PC-3 (cell line): ENCODE measurements at regions not wholly inside any gene's neighbourhood (a gene's known extent, or its start where the extent isn't known, plus 50 kb on each side); places are given as distances from the start of the nearest gene placed in this dataset.

Experiments used
- EZH2 ChIP-seq: fragments of 300-600 bp; sonication (generic); IDR thresholded peaks from one replicate; pipeline ENCODE4 v1.6.1; 2017; ENCODE audit warnings: antibody characterized with exemption, mild to moderate bottlenecking, low read length; ENCODE audit not compliant: unreplicated experiment
- EZH2phosphoT487 ChIP-seq: fragments of 300-600 bp; sonication (generic); IDR thresholded peaks from 2 replicates; pipeline ENCODE4 v1.6.1; 2018; ENCODE audit warnings: mild to moderate bottlenecking, antibody characterized with exemption, low read length, borderline replicate concordance
- TF ChIP-seq, protein P1 (sequence below): fragments of 300-600 bp; sonication (generic); conservative IDR thresholded peaks from 2 replicates; pipeline ENCODE4 v1.5.1; 2017; ENCODE audit warnings: antibody characterized with exemption, low read depth, mild to moderate bottlenecking, low read length

DNA sequence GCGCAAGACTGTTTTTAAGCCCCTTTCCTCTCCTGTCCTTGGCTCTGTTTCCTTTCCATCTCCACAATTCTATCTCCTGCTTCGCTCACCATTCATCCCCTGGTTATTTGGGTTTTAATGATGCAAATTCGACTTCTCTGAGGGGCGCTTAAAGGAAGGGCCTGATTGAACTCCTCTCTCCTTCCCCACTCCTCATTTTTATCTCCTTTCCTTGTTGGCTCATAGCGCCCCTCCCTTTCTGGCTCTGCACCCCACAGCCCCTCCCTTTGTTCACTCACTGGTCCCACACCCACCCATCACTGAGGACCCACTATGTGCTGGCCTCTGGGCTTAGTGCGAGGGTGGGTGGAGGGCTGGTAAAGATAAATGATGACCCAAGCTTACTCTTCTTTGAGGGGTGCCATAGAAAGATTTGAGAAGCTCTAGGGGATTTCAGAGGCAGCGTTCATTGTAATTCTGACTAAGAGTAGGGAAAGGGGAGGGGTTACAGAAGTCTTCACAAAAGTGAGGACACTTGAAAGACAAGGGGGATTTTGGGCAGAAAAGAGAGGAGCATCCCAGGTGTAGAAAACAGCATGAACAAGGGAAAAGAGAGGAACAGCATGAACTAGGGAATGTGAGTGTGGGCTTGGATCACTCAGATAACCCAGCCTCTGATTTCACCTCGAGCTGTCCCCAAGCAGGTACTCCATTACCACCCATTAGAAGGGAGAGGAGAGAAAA, 507.8 kb downstream of the CD83 start:
- TF ChIP-seq, protein P1, sequence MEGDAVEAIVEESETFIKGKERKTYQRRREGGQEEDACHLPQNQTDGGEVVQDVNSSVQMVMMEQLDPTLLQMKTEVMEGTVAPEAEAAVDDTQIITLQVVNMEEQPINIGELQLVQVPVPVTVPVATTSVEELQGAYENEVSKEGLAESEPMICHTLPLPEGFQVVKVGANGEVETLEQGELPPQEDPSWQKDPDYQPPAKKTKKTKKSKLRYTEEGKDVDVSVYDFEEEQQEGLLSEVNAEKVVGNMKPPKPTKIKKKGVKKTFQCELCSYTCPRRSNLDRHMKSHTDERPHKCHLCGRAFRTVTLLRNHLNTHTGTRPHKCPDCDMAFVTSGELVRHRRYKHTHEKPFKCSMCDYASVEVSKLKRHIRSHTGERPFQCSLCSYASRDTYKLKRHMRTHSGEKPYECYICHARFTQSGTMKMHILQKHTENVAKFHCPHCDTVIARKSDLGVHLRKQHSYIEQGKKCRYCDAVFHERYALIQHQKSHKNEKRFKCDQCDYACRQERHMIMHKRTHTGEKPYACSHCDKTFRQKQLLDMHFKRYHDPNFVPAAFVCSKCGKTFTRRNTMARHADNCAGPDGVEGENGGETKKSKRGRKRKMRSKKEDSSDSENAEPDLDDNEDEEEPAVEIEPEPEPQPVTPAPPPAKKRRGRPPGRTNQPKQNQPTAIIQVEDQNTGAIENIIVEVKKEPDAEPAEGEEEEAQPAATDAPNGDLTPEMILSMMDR, result no peak
- TF ChIP-seq EZH2 (no peak), EZH2phosphoT487 (no peak)
